CD4-positive, alpha-beta T cell treated with Interleukin-4 for 4 hours (primary cell): ENCODE measurements at regions not wholly inside any gene's neighbourhood (a gene's known extent, or its start where the extent isn't known, plus 50 kb on each side); places are given as distances from the start of the nearest gene placed in this dataset.
"Not testable (repeated sequence)": the region's sequence is repeated elsewhere in the genome, so short reads cannot be mapped to it uniquely, and the experiment has no call there.

ENCODE experiments used
- DNase-seq: peaks from one replicate; pipeline ENCODE4 v3.0.0-alpha.2; 2020

- DNase-seq: no peak
These were observed 118.4 kb upstream of the ANK3 start for GRCh38 chr10:60508037-60508436.

DNA sequence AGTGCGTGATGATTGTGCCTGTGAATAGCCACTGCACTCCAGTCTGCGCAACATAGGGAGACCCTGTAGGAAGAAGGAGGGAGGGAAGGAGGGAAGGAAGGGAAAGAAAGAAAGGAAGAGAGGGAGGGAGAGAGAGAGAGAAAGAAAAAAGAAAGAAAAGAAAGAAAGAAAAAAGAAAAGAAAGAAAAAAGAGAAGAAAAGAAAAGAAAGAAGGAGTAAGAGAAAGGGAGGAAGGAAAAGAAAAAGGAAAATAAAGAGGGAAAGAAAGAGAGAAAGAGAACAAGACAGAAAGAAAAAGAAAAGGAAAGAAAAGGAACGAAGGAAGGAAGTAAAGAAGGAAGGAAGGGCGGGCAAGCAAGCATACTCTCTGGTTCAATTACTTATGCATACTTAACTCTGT lies 112.9 kb upstream of the ANK3 start:
- no peak for DNase-seq

- DNase-seq: no peak
These were observed 109.3 kb upstream of the ANK3 start for GRCh38 chr10:60498985-60499384.

GRCh38 chr10:60497364-60497763 lies 107.7 kb upstream of the ANK3 start:
- DNase-seq: no peak

DNA sequence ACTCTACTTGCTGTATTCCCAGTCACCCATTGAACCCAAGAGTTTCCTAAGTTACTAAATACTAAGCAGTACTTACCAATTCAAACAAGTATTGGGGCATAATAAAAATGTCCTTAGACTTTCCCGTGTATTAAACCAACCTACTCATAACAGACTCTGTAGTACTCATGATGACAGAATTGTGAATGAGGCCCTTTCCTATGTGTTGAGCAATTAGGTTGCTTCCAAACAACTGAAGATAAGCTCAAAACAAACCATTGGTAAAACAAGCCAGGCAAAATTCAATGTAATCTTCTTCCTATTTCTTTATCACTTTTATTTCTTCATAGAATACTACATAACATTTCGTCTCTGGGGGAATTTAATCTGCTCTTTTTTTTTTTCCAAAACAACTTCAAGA lies 106.5 kb upstream of the ANK3 start:
- no peak for DNase-seq

- no peak for DNase-seq
These were observed 105.8 kb upstream of the ANK3 start for GRCh38 chr10:60495338-60496055.

DNA sequence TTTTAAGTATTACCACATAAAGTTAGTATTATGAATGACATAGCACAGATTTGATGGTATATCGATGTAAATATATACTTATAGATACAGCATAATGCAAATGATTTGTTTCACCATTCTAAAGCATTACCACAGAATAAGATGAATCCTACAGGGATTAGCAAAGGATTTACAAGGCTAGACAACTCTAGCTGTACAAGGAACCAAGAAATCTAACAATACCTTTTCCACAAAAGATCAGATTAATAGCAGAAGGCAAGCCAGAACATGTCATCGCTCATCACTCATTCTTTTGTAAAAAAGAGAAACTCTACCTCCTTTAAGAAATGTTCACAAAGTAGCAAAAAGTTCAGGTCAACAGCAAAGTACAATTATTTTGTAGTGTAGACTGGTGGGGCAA lies 105.1 kb upstream of the ANK3 start:
- DNase-seq: no peak

DNA sequence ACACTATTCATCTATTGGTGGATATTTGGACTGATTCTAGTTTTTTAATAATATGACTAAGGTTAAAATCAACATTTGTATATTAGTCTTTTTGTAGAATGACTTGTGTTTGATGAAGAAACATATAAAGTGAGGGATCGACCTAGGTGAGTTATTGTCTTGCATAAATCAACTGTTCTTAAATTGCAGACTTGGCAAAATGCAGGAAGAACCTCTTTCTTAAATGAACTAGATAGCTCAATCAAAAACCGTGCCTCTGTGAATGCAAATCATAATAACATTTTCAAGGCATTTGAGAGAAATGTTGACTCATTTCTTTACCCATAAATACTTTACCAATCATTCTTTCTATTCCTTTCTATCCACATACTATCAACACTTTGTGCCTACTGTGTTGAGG lies 101.5 kb upstream of the ANK3 start:
- no peak for DNase-seq

GRCh38 chr10:60490013-60490412 lies 100.3 kb upstream of the ANK3 start:
- no peak for DNase-seq

DNA sequence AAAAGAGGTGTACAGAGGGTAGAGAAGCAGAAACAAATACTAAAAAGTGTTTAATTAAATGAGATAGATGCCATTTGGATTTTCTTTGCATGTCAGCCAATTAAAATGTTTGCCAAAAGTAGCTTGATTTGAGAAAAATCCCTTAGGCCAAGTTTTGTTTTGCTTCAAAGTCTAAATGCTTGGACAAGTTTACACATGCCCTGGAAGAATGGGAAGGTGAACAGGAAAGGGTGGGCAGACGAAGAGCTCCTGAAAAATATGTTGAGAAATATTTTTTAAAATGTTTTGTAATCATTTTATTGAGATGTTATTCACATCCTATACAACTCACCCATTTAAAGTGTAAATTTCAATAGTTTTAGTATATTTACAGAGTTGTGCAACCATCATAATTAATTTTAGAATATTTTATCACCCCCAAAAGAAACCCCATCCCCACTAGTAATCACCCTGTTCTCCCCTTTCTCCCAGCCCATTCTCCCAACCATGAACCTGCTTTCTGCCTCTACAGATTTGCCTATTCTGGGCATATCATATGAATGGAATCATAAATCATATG lies 98.5 kb upstream of the ANK3 start:
- DNase-seq: no peak

DNA sequence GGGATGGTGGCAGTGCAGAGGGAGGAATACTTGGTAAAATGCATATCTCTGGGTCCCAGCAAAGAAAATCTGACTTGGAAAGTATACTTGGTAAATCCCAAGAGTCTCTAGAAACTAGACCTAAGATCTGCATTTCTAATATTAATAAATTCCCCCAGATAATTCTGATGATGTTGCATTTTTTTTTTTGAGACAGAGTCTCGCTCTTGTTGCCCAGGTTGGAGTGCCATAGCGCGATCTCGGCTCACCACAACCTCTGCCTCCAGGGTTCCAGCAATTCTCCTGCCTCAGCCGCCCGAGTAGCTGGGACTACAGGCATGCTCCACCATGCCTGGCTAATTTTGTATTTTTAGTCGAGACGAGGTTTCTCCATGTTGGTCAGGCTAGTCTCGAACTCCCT lies 97.9 kb upstream of the ANK3 start:
- DNase-seq: no peak

- DNase-seq: no peak
These were observed 95.3 kb upstream of the ANK3 start for GRCh38 chr10:60485025-60485424.

- no peak for DNase-seq
These were observed 91.3 kb upstream of the ANK3 start for GRCh38 chr10:60480865-60481563.

GRCh38 chr10:60479305-60480020 lies 89.8 kb upstream of the ANK3 start:
- no peak for DNase-seq

- DNase-seq: no peak
These were observed 86.8 kb upstream of the ANK3 start for GRCh38 chr10:60476451-60476850.

DNA sequence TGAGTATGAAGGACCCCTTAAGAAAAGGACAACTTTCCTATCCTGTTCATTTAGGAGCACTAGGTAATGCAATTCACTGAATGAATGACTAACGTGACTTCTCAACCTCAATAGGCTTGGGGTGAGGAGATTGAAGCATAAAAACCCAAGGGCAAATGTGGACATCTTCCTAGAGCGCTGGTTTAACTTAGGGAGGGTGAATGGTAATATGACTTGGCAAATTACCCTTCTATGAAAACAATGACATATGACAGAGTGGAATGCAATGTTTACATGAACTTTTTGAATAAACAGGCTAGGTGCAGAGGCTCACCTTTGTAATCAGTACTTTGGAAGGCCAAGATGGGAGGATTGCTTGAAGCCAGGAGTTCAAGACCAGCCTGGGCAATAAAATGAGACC lies 83.9 kb upstream of the ANK3 start:
- no peak for DNase-seq

DNA sequence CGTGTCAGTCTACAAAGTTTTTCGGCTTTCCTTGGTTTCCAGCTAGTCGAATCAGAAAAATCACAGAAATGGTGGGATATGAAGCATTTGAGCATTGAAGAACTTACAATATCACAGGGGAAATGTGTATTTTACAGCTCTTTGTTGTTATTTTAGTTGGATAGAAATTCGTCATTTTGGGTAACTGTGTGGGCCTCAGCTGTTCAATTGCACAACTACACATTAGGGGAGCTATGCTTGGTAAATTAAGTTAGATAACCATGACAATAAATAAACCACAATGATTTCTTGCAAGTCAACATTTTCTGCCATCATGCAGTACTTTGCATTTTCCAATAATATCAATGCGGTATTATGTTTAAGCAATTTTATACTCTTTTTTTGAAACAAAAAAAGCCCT lies 80.4 kb upstream of the ANK3 start:
- no peak for DNase-seq

- not testable (repeated sequence) for DNase-seq
These were observed 79.5 kb upstream of the ANK3 start for GRCh38 chr10:60469147-60469546.

GRCh38 chr10:60467202-60467546 lies 77.5 kb upstream of the ANK3 start:
- no peak for DNase-seq

GRCh38 chr10:60466267-60467201 lies 76.9 kb upstream of the ANK3 start:
- DNase-seq: no peak

DNA sequence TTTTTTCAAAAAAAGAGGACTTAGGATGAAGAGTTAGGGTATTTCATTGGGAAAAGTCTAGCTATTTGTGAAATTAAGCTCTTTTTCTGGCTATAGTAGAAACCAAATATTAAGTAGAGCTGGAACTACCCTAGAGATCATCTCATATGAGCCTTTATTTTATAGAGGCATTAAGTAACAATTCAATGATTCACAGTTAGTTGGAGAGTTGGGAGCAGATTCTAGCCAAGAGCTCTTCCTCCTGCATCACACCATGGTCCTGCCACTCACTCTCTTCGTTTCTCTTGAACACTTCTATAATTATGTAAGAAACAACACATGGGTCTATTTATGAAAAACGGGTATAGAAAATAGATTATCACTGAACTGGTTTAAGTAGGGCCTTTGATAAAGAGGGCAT lies 76.1 kb upstream of the ANK3 start:
- no peak for DNase-seq

DNA sequence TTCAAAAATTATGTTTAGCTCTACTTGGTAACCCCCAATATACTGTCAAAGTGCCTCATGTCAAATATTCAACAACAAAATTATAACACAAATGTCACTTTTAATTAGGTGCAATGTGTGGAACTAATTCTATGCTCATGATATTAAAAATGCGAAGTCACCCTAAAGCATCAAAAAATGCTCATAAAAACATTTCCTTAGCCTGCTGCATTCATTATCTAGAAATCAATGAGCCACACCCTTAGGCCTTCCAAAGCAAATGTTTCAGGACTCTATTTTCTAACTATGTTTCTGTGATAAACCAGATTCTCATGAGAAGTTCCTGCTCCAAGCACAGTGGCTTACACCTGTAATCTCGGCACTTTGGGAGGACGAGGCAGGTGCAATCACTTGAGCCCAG lies 75.0 kb upstream of the ANK3 start:
- no peak for DNase-seq

DNA sequence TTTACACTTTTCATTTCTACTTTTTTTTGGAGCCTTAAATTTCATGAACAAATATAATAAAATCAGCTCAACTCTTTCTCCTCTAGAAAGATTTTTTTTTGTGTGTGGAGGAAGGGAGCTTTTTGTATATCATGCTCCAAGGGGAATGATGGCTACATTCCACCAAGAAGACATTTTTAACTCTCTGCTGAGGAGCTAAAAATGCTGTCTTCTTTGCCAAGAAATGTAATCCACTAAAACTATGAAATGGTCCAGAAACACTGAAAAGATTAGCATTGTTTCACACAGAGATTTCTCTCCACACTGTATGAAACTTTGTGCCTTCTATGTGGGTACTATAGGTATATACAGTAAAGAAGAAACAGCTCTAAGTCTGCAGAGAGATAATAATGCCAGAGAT lies 74.1 kb upstream of the ANK3 start:
- no peak for DNase-seq
